NCI-H146 (cell line): ENCODE measurements at regions not wholly inside any gene's neighbourhood (a gene's known extent, or its start where the extent isn't known, plus 50 kb on each side); places are given as distances from the start of the nearest gene placed in this dataset.
"Not testable (repeated sequence)": the region's sequence is repeated elsewhere in the genome, so short reads cannot be mapped to it uniquely, and the experiment has no call there.

Source experiments
- DNase-seq: peaks from one replicate; lab custom pipeline; 2025; lab: John Stamatoyannopoulos, UW

GRCh38 chr6:81906709-81907204 lies 154.3 kb upstream of the TENT5A start:
- no peak for DNase-seq

- no peak for DNase-seq
Observed at GRCh38 chr6:81906041-81906440, 153.6 kb upstream of the TENT5A start.

- DNase-seq: no peak
Observed at GRCh38 chr6:81901551-81901966, 149.1 kb upstream of the TENT5A start.

GRCh38 chr6:81900616-81901015 lies 148.1 kb upstream of the TENT5A start:
- DNase-seq: no peak

GRCh38 chr6:81897793-81898192 lies 145.3 kb upstream of the TENT5A start:
- no peak for DNase-seq

- peak; percentile 5 for DNase-seq
Observed at GRCh38 chr6:81896525-81897503, 144.3 kb upstream of the TENT5A start.

GRCh38 chr6:81895511-81896185 lies 143.2 kb upstream of the TENT5A start:
- DNase-seq: no peak

GRCh38 chr6:81894788-81895271 lies 142.3 kb upstream of the TENT5A start:
- DNase-seq: no peak

GRCh38 chr6:81894306-81894705 lies 141.8 kb upstream of the TENT5A start:
- DNase-seq: no peak

- DNase-seq: no peak
Observed at GRCh38 chr6:81892891-81893290, 140.4 kb upstream of the TENT5A start.

- DNase-seq: no peak
Observed at GRCh38 chr6:81891874-81892273, 139.4 kb upstream of the TENT5A start.

GRCh38 chr6:81890846-81891245 lies 138.4 kb upstream of the TENT5A start:
- no peak for DNase-seq

GRCh38 chr6:81889377-81890053 lies 137.0 kb upstream of the TENT5A start:
- no peak for DNase-seq

GRCh38 chr6:81886909-81887308 lies 134.4 kb upstream of the TENT5A start:
- DNase-seq: not testable (repeated sequence)

GRCh38 chr6:81886157-81886556 lies 133.7 kb upstream of the TENT5A start:
- DNase-seq: no peak

GRCh38 chr6:81881660-81882059 lies 129.2 kb upstream of the TENT5A start:
- DNase-seq: no peak

- DNase-seq: no peak
Observed at GRCh38 chr6:81878479-81878878, 126.0 kb upstream of the TENT5A start.

GRCh38 chr6:81876971-81877370 lies 124.5 kb upstream of the TENT5A start:
- no peak for DNase-seq

- no peak for DNase-seq
Observed at GRCh38 chr6:81875782-81876293, 123.4 kb upstream of the TENT5A start.

GRCh38 chr6:81869749-81870508 lies 117.4 kb upstream of the TENT5A start:
- DNase-seq: not testable (repeated sequence)

- peak; percentile 9 for DNase-seq
Observed at GRCh38 chr6:81865712-81866111, 113.2 kb upstream of the TENT5A start.
